ENCODE measurements at regions not wholly inside any gene's neighbourhood (a gene's known extent, or its start where the extent isn't known, plus 50 kb on each side); places are given as distances from the start of the nearest gene placed in this dataset.

DNA sequence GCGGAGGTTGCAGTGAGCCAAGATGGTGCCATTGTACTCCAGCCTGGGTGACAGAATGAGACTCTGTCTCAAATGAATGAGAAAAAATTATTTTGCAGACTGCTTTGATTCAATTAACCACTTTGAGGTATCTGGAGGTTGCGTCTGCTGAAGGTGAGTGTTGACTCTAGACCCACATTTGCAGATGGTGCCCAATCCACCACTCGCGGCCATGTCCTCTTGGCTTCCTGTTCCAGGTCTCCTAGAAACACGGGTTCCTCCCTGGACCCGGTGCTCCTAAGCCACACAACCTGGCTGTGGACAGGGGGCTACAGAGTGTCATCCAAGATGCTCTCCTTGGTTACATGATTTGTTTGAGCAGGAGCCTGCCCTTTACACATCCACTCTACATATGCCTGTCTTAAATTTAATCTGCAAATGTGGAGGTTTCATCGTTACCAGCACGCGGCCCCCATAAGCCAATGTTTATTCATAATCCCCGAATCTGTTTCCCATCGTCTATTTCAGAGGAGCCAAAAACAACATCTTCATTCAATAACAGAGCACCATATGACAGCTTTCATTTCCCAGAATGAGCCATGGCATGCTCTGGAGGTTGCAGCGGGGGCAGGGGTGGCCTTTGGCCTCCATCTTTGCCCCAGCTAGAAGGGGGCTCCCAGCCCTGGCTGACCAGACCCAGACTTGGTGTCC is 377.2 kb downstream of the CTTN start:
- no peaks in the 10 kb centered on the region for H3K36me3 ChIP-seq (ENCODE audit: control insufficient read depth, insufficient read depth, low read length)
- intact Hi-C loops (cut with micrococcal nuclease): no loop called here
- no peaks in the 10 kb centered on the region for H3K27me3 ChIP-seq (ENCODE audit: control insufficient read depth, insufficient read depth, low read length)
- Mint-ChIP-seq H3K27me3 (ENCODE audit: low read depth in 2 of 2) (peaks cover 0 to 6% of the 10 kb centered on the region in 2 donors), H3K9me3 (no peaks in the 10 kb centered on the region), H3K27ac (no peak overlapping the region), H3K4me3 (no peak overlapping the region), H3K36me3 (no peaks in the 10 kb centered on the region), H3K4me1 (no peaks in the 10 kb centered on the region)
- no peaks in the 10 kb centered on the region for H3K4me1 ChIP-seq (ENCODE audit: control insufficient read depth, insufficient read depth, low read length)
- no peak for ATAC-seq
- no peaks in the 10 kb centered on the region for H3K9me3 ChIP-seq (ENCODE audit: control insufficient read depth, insufficient read depth, low read length)
- 92% methylated on average over 12 of the region's 12 CpGs for WGBS (ENCODE audit: insufficient coverage)
- no peak overlapping the region for H3K4me3 ChIP-seq (ENCODE audit: low read length)
- TF ChIP-seq, protein P1, sequence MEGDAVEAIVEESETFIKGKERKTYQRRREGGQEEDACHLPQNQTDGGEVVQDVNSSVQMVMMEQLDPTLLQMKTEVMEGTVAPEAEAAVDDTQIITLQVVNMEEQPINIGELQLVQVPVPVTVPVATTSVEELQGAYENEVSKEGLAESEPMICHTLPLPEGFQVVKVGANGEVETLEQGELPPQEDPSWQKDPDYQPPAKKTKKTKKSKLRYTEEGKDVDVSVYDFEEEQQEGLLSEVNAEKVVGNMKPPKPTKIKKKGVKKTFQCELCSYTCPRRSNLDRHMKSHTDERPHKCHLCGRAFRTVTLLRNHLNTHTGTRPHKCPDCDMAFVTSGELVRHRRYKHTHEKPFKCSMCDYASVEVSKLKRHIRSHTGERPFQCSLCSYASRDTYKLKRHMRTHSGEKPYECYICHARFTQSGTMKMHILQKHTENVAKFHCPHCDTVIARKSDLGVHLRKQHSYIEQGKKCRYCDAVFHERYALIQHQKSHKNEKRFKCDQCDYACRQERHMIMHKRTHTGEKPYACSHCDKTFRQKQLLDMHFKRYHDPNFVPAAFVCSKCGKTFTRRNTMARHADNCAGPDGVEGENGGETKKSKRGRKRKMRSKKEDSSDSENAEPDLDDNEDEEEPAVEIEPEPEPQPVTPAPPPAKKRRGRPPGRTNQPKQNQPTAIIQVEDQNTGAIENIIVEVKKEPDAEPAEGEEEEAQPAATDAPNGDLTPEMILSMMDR (IDR thresholded peaks at IDR 0.05): no peak
- no peak overlapping the region for H3K27ac ChIP-seq (ENCODE audit: low read length)
- DNase-seq: no peak

DNA sequence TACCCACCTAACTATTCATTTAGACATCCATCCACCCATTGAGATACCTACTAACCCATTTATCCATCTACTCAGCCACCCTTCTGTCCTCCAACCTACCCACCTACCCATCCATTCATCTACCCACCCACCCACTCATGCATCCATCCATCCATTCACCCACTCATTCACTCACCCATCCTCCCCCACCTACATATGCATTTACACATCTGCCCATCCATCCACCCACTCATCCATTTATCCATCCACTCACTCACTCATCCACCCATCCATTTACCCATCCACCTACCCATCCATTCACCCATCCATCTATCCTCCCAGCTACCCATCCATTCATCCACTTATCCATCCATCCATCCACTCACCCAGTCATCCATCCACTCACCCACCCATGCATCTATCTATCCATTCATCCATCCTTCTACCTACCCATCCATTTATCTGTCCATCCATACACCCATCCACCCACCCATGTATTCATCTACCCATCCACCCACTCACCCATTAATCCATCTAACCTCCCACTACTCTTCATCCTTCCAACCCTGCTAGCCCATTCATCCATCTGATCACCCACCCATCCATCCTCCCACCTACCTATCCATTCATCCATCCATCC is 378.7 kb downstream of the CTTN start:
- H3K27me3 ChIP-seq (ENCODE audit: control insufficient read depth, insufficient read depth, low read length): no peaks in the 10 kb centered on the region
- TF ChIP-seq, protein P1 (IDR thresholded peaks at IDR 0.05): no peak
- H3K4me1 ChIP-seq (ENCODE audit: control insufficient read depth, insufficient read depth, low read length): no peaks in the 10 kb centered on the region
- no peaks in the 10 kb centered on the region for H3K36me3 ChIP-seq (ENCODE audit: control insufficient read depth, insufficient read depth, low read length)
- H3K27ac ChIP-seq (ENCODE audit: low read length): no peak overlapping the region
- no peak overlapping the region for H3K27ac Mint-ChIP-seq
- no peak overlapping the region for H3K4me3 ChIP-seq (ENCODE audit: low read length)
- DNase-seq (no peak), ATAC-seq (no peak)
- H3K9me3 Mint-ChIP-seq: no peaks in the 10 kb centered on the region
- H3K36me3 Mint-ChIP-seq: no peaks in the 10 kb centered on the region
- H3K9me3 ChIP-seq (ENCODE audit: control insufficient read depth, insufficient read depth, low read length): no peaks in the 10 kb centered on the region
- H3K27me3 Mint-ChIP-seq (ENCODE audit: low read depth in 2 of 2): peaks cover 0 to 6% of the 10 kb centered on the region in 2 donors
- intact Hi-C loops (cut with micrococcal nuclease): no loop called here
- H3K4me3 Mint-ChIP-seq: no peak overlapping the region
- no peaks in the 10 kb centered on the region for H3K4me1 Mint-ChIP-seq

DNA sequence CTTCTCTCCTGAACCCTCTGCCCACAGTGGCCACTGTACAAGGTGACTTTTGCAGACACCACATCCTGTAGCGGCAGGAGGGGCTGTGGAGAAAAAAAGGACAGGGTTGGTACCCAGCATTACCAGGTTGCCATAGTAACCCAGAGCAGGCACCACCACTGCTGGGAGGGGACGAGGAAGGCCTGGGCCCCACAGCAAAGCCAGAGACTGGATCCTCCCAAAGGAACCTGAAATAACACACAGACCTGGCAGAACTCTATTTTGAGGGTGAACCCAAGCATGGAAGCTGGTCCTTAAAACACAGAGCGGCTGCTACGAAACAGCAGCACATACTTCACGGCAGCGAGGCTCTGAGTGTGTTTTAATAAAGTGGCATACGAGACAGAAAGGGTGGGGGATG is 380.6 kb downstream of the CTTN start:
- Mint-ChIP-seq H3K9me3 (no peaks in the 10 kb centered on the region), H3K4me1 (no peaks in the 10 kb centered on the region), H3K36me3 (no peaks in the 10 kb centered on the region), H3K4me3 (no peak overlapping the region), H3K27ac (no peak overlapping the region), H3K27me3 (ENCODE audit: low read depth in 2 of 2) (peaks cover 0 to 6% of the 10 kb centered on the region in 2 donors)
- H3K4me3 ChIP-seq (ENCODE audit: low read length): no peak overlapping the region
- no peak for ATAC-seq
- H3K36me3 ChIP-seq (ENCODE audit: control insufficient read depth, insufficient read depth, low read length): no peaks in the 10 kb centered on the region
- intact Hi-C loops (cut with micrococcal nuclease): no loop called here
- WGBS (ENCODE audit: insufficient coverage): 84% methylated on average over 7 of the region's 7 CpGs
- H3K27ac ChIP-seq (ENCODE audit: low read length): no peak overlapping the region
- H3K4me1 ChIP-seq (ENCODE audit: control insufficient read depth, insufficient read depth, low read length): no peaks in the 10 kb centered on the region
- DNase-seq: no peak
- H3K27me3 ChIP-seq (ENCODE audit: control insufficient read depth, insufficient read depth, low read length): no peaks in the 10 kb centered on the region
- TF ChIP-seq, protein P1 (IDR thresholded peaks at IDR 0.05): no peak
- H3K9me3 ChIP-seq (ENCODE audit: control insufficient read depth, insufficient read depth, low read length): no peaks in the 10 kb centered on the region
